Lung (tissue), 11 donors: ENCODE measurements at regions not wholly inside any gene's neighbourhood (a gene's known extent, or its start where the extent isn't known, plus 50 kb on each side); places are given as distances from the start of the nearest gene placed in this dataset.
A peak's percentile ranks its signal among the peaks of the same experiment; 100 is the strongest.

ENCODE experiments used
- ATAC-seq: fragments of 200-7000 bp; cut with Tn5 transposase; one replicate; pipeline ENCODE4 v1.9.1; 2020; ENCODE audit warnings: moderate number of reproducible peaks; ENCODE audit not compliant: insufficient read depth, low FRiP score
- DNase-seq, 3 donors: peaks; one replicate each; pipeline ENCODE4 v3.0.0-alpha.2; 2013 to 2017
- H3K27ac ChIP-seq, 2 donors: one replicate each; pipeline ENCODE4 v1.5.1; 2013; ENCODE audit warnings: mild to moderate bottlenecking in 2 of 2, moderate library complexity in 2 of 2, control low read depth in 1 of 2, inconsistent platforms in 1 of 2, low read depth in 1 of 2, low read length in 1 of 2
- H3K27me3 ChIP-seq, 3 donors: one replicate each; pipeline ENCODE4 v1.5.1; 2013; ENCODE audit warnings: low read length in 2 of 3; ENCODE audit not compliant: control insufficient read depth in 3 of 3, insufficient read depth in 3 of 3
- H3K36me3 ChIP-seq, 4 donors: one replicate each; pipeline ENCODE4 v1.5.1; 2013; ENCODE audit warnings: low read length in 4 of 4, mild to moderate bottlenecking in 1 of 4, moderate library complexity in 1 of 4; ENCODE audit not compliant: control insufficient read depth in 4 of 4, insufficient read depth in 4 of 4
- H3K4me1 ChIP-seq, 5 donors: one replicate each; pipeline ENCODE4 v1.5.1; 2013; ENCODE audit warnings: low read length in 5 of 5, mild to moderate bottlenecking in 2 of 5, moderate library complexity in 1 of 5; ENCODE audit not compliant: control insufficient read depth in 5 of 5, insufficient read depth in 5 of 5
- H3K4me3 ChIP-seq: one replicate; pipeline ENCODE4 v1.5.1; 2013; ENCODE audit warnings: mild to moderate bottlenecking, control low read depth, moderate library complexity
- H3K9ac ChIP-seq, 2 donors: one replicate each; pipeline ENCODE4 v1.5.1; 2013; ENCODE audit warnings: low read length in 2 of 2, control low read depth in 1 of 2; ENCODE audit not compliant: insufficient read depth in 1 of 2
- H3K9me3 ChIP-seq, 4 donors: one replicate each; pipeline ENCODE4 v1.5.1; 2013; ENCODE audit warnings: low read length in 3 of 4, mild to moderate bottlenecking in 1 of 4, moderate library complexity in 1 of 4; ENCODE audit not compliant: control insufficient read depth in 4 of 4, insufficient read depth in 3 of 4
- CTCF ChIP-seq: IDR thresholded peaks from 2 replicates; pipeline ENCODE4 v1.5.1; 2012; ENCODE audit warnings: mild to moderate bottlenecking; ENCODE audit errors: control extremely low read depth, extremely low read depth
- WGBS, 2 donors: extraction: QIAGEN DNeasy Blood & Tissue Kit; methylation state at CpG; one replicate each; pipeline ENCODE4 v1.1.7; 2013; 5-methylcytosine and 5-hydroxymethylcytosine counted together
- donor health status: control.
- donor health status: control.
- donor health status: Bipolar disorder and iron deficiency.
- donor health status: healthy.
- donor health status: DM: yes; HTN: yes; CAD: no.

GRCh38 chr2:129301431-129301913 is 678.0 kb upstream of the RAB6C start:
- ATAC-seq (no peak), DNase-seq (peak; percentile 78 to 95 (median 92))
- Histone ChIP-seq H3K4me3 (no peak overlapping the region), H3K36me3 (no peaks in the 10 kb centered on the region), H3K27me3 (no peaks in the 10 kb centered on the region), H3K9ac (no peak overlapping the region), H3K27ac (no peak overlapping the region), H3K9me3 (peaks cover 0 to 2% (median 0%) of the 10 kb centered on the region in 4 donors), H3K4me1 (peaks cover 0 to 41% (median 0%) of the 10 kb centered on the region in 5 donors)
- TF ChIP-seq CTCF = no peak
- 60 to 72% methylated on average over 5 of the region's 5 CpGs for WGBS, 2 donors

- no peak for TF ChIP-seq CTCF
- no peaks in the 10 kb centered on the region for H3K36me3 ChIP-seq
- H3K9ac ChIP-seq = no peak overlapping the region
- peak in 2 of 3 donors; percentile 21 to 23 for DNase-seq
- H3K4me1 ChIP-seq = peaks cover 0 to 35% (median 0%) of the 10 kb centered on the region in 5 donors
- no peak overlapping the region for H3K4me3 ChIP-seq
- WGBS, 2 donors = 68 to 70% methylated on average over 6 of the region's 6 CpGs
- ATAC-seq = no peak
- H3K27me3 ChIP-seq = no peaks in the 10 kb centered on the region
- peak overlapping the region in 1 of 2 donors; percentile 20 for H3K27ac ChIP-seq
- H3K9me3 ChIP-seq = peaks cover 0 to 2% (median 0%) of the 10 kb centered on the region in 4 donors
These were observed 677.4 kb upstream of the RAB6C start for GRCh38 chr2:129302106-129302505.

GRCh38 chr2:129302561-129303183 is 676.8 kb upstream of the RAB6C start:
- H3K36me3 ChIP-seq = no peaks in the 10 kb centered on the region
- 62 to 77% methylated on average over 6 of the region's 6 CpGs for WGBS, 2 donors
- H3K4me1 ChIP-seq = peaks cover 0 to 30% (median 0%) of the 10 kb centered on the region in 5 donors

More at GRCh38 chr2:129302561-129303183, 676.8 kb upstream of the RAB6C start:
- peaks cover 0 to 2% (median 0%) of the 10 kb centered on the region in 4 donors for H3K9me3 ChIP-seq
- H3K27me3 ChIP-seq = no peaks in the 10 kb centered on the region
- no peak overlapping the region for H3K27ac ChIP-seq
- ATAC-seq = no peak
- DNase-seq = peak in 2 of 3 donors; percentile 56 to 61
- no peak overlapping the region for H3K4me3 ChIP-seq
- no peak for TF ChIP-seq CTCF
- no peak overlapping the region for H3K9ac ChIP-seq
